Keratinocyte (primary cell): ENCODE measurements at regions not wholly inside any gene's neighbourhood (a gene's known extent, or its start where the extent isn't known, plus 50 kb on each side); places are given as distances from the start of the nearest gene placed in this dataset.
"Not testable (repeated sequence)": the region's sequence is repeated elsewhere in the genome, so short reads cannot be mapped to it uniquely, and the experiment has no call there.

ENCODE experiments used
- DNase-seq: peaks from one replicate; pipeline ENCODE4 v3.0.0-alpha.2; 2011; ENCODE audit warnings: low read depth, missing footprints, low spot score
- FAIRE-seq: peaks from 2 replicates; lab custom pipeline; 2011; peaks lifted over from hg19 to GRCh38; lab: Jason Lieb, UNC
- H2AFZ ChIP-seq: 2 replicates; pipeline ENCODE4 v1.6.0; 2012; ENCODE audit warnings: low read length, control low read depth, inconsistent platforms; ENCODE audit not compliant: control insufficient read depth
- H3K27ac ChIP-seq: 2 replicates; pipeline ENCODE4 v1.5.1; 2011; ENCODE audit warnings: low read length; ENCODE audit not compliant: control insufficient read depth, insufficient read depth
- H3K27me3 ChIP-seq: 3 replicates; pipeline ENCODE4 v1.6.0; 2011; ENCODE audit warnings: low read length; ENCODE audit not compliant: control insufficient read depth, insufficient read depth; ENCODE audit errors: extremely low read depth
- H3K36me3 ChIP-seq, 2 experiments: 2 replicates in 1 of 2; 3 replicates in 1 of 2; pipeline ENCODE4 v1.5.1; 2011; ENCODE audit warnings: low read length in 2 of 2, mild to moderate bottlenecking in 1 of 2; ENCODE audit not compliant: control insufficient read depth in 2 of 2, insufficient read depth in 2 of 2; ENCODE audit errors: extremely low read depth in 1 of 2
- H3K4me1 ChIP-seq: 3 replicates; pipeline ENCODE4 v1.5.1; 2011; ENCODE audit warnings: low read length; ENCODE audit not compliant: control insufficient read depth, insufficient read depth; ENCODE audit errors: extremely low read depth
- H3K4me2 ChIP-seq: 3 replicates; pipeline ENCODE4 v1.6.0; 2011; ENCODE audit warnings: low read depth, low read length; ENCODE audit not compliant: control insufficient read depth, insufficient read depth; ENCODE audit errors: extremely low read depth
- H3K4me3 ChIP-seq, 3 experiments: fragments of 200-600 bp in 1 of 3; sonication (generic) in 1 of 3; 2 replicates in 2 of 3; 3 replicates in 1 of 3; pipeline ENCODE4 v1.5.1; 2011 to 2016; ENCODE audit warnings: low read length in 3 of 3, mild to moderate bottlenecking in 3 of 3, control low read depth in 2 of 3, inconsistent platforms in 1 of 3, low read depth in 1 of 3, mixed read lengths in 1 of 3, mixed run types in 1 of 3, moderate library complexity in 1 of 3; ENCODE audit not compliant: control insufficient read depth in 2 of 3, insufficient read depth in 2 of 3; ENCODE audit errors: extremely low read depth in 1 of 3
- H3K79me2 ChIP-seq: 2 replicates; pipeline ENCODE4 v1.6.0; 2012; ENCODE audit warnings: low read length; ENCODE audit not compliant: control insufficient read depth, insufficient read depth
- H3K9ac ChIP-seq: 3 replicates; pipeline ENCODE4 v1.6.0; 2011; ENCODE audit warnings: low read length; ENCODE audit not compliant: control insufficient read depth, insufficient read depth; ENCODE audit errors: extremely low read depth
- H3K9me1 ChIP-seq: 3 replicates; pipeline ENCODE4 v1.6.0; 2011; ENCODE audit warnings: low read length; ENCODE audit not compliant: control insufficient read depth, insufficient read depth; ENCODE audit errors: extremely low read depth
- H3K9me3 ChIP-seq: 2 replicates; pipeline ENCODE4 v1.5.1; 2012; ENCODE audit warnings: low read depth, low read length; ENCODE audit not compliant: control insufficient read depth
- H4K20me1 ChIP-seq: 3 replicates; pipeline ENCODE4 v1.6.0; 2011; ENCODE audit warnings: low read length; ENCODE audit not compliant: control insufficient read depth, insufficient read depth; ENCODE audit errors: extremely low read depth
- CTCF ChIP-seq, 3 experiments: IDR thresholded peaks in 1 of 3; conservative IDR thresholded peaks in 1 of 3; optimal IDR thresholded peaks in 1 of 3; 2 replicates in 2 of 3; 3 replicates in 1 of 3; pipeline versions ENCODE3 to v1.5.1; 2011; ENCODE audit warnings: low read length in 3 of 3, mild to moderate bottlenecking in 3 of 3, moderate library complexity in 2 of 3, control low read depth in 1 of 3, inconsistent platforms in 1 of 3; ENCODE audit not compliant: insufficient read depth in 2 of 3; ENCODE audit errors: extremely low read depth in 1 of 3
- EZH2 ChIP-seq: IDR thresholded peaks from one replicate; pipeline ENCODE4 v1.6.1; 2012; ENCODE audit warnings: inconsistent platforms, mild to moderate bottlenecking, low read length, moderate library complexity
- dilution Hi-C: fragments of 300-500 bp; cut with MboI; formaldehyde crosslinking; loops from one replicate; pipeline ENCODE4 v1.7.0; 2020; ENCODE audit warnings: low sequenced_read_pairs; ENCODE audit not compliant: extremely low pct_ligation_motif_present

- peaks cover 3% of the 10 kb centered on the region for H3K9me3 ChIP-seq
- H3K79me2 ChIP-seq, result no peaks in the 10 kb centered on the region
- no peak overlapping the region for H3K4me3 ChIP-seq
- dilution Hi-C loops, result no loop called here
- no peak overlapping the region for H3K27ac ChIP-seq
- FAIRE-seq (no peak), DNase-seq (no peak)
- no peaks in the 10 kb centered on the region for H3K4me1 ChIP-seq
- no peak for TF ChIP-seq CTCF (optimal IDR thresholded peaks at IDR 0.05 in 1 of 3, IDR thresholded peaks at IDR 0.05 in 1 of 3, conservative IDR thresholded peaks at IDR 0.05 in 1 of 3; ENCODE audit: extremely low read depth in 1 of 3, insufficient read depth in 2 of 3, low read length in 3 of 3)
- TF ChIP-seq EZH2, result no peak
- H3K4me2 ChIP-seq, result no peak overlapping the region
- H3K9ac ChIP-seq, result no peak overlapping the region
- no peaks in the 10 kb centered on the region for H3K36me3 ChIP-seq
- no peak overlapping the region for H2AFZ ChIP-seq
- H4K20me1 ChIP-seq, result no peaks in the 10 kb centered on the region
- no peaks in the 10 kb centered on the region for H3K9me1 ChIP-seq
- no peaks in the 10 kb centered on the region for H3K27me3 ChIP-seq
These were observed 503.0 kb upstream of the ZNF608 start for GRCh38 chr5:125249400-125249799.

- Histone ChIP-seq H3K4me3 (no peak overlapping the region), H3K4me1 (no peaks in the 10 kb centered on the region), H3K27ac (no peak overlapping the region), H3K4me2 (no peak overlapping the region), H3K27me3 (no peaks in the 10 kb centered on the region), H3K9ac (no peak overlapping the region), H3K36me3 (no peaks in the 10 kb centered on the region), H3K9me1 (no peaks in the 10 kb centered on the region), H3K79me2 (no peaks in the 10 kb centered on the region), H4K20me1 (no peaks in the 10 kb centered on the region), H3K9me3 (peaks cover 5% of the 10 kb centered on the region), H2AFZ (no peak overlapping the region)
- no peak for TF ChIP-seq EZH2
- TF ChIP-seq CTCF (optimal IDR thresholded peaks at IDR 0.05 in 1 of 3, IDR thresholded peaks at IDR 0.05 in 1 of 3, conservative IDR thresholded peaks at IDR 0.05 in 1 of 3; ENCODE audit: extremely low read depth in 1 of 3, insufficient read depth in 2 of 3, low read length in 3 of 3), result no peak
- DNase-seq (no peak), FAIRE-seq (no peak)
- dilution Hi-C loops, result no loop called here
These were observed 505.3 kb upstream of the ZNF608 start for GRCh38 chr5:125251703-125252102.

- H4K20me1 ChIP-seq, H3K27ac ChIP-seq, H3K4me2 ChIP-seq, H2AFZ ChIP-seq, DNase-seq, dilution Hi-C loops, H3K9me1 ChIP-seq, H3K4me3 ChIP-seq, H3K4me1 ChIP-seq, FAIRE-seq, H3K79me2 ChIP-seq, H3K36me3 ChIP-seq, H3K27me3 ChIP-seq, H3K9me3 ChIP-seq, H3K9ac ChIP-seq: not testable (repeated sequence)
These were observed 507.2 kb upstream of the ZNF608 start for GRCh38 chr5:125253634-125254033.
